Spleen (tissue), 11 donors: ENCODE measurements at regions not wholly inside any gene's neighbourhood (a gene's known extent, or its start where the extent isn't known, plus 50 kb on each side); places are given as distances from the start of the nearest gene placed in this dataset.

ENCODE experiments used
- DNase-seq: peaks from one replicate; pipeline ENCODE4 v3.0.0-alpha.2; 2020
- H3K27ac ChIP-seq, 8 donors: fragments of 200-600 bp; sonication (generic) in 7 of 8; 1 replicate in 4 of 8; 2 replicates in 4 of 8; pipeline versions ENCODE4 v1.5.0 to v1.8.0; 2016 to 2021; ENCODE audit warnings: inconsistent platforms in 4 of 8, mild to moderate bottlenecking in 4 of 8, moderate library complexity in 1 of 8
- H3K27me3 ChIP-seq, 7 donors: fragments of 200-600 bp; sonication (generic) in 6 of 7; replicated peaks in 1 of 7; 1 replicate in 4 of 7; 2 replicates in 3 of 7; pipeline versions ENCODE4 v1.5.0 to v1.8.0; 2016 to 2021; ENCODE audit warnings: inconsistent platforms in 3 of 7, mild to moderate bottlenecking in 1 of 7
- H3K36me3 ChIP-seq, 6 donors: fragments of 200-600 bp; sonication (generic) in 5 of 6; 1 replicate in 4 of 6; 2 replicates in 2 of 6; pipeline versions ENCODE4 v1.5.0 to v1.8.0; 2016 to 2021; ENCODE audit warnings: inconsistent platforms in 2 of 6
- H3K4me1 ChIP-seq, 6 donors: fragments of 200-600 bp; sonication (generic) in 5 of 6; 1 replicate in 3 of 6; 2 replicates in 3 of 6; pipeline versions ENCODE4 v1.5.0 to v1.8.0; 2016 to 2021; ENCODE audit warnings: inconsistent platforms in 3 of 6
- H3K4me3 ChIP-seq, 8 donors: fragments of 200-600 bp; sonication (generic) in 7 of 8; 1 replicate in 4 of 8; 2 replicates in 4 of 8; pipeline versions ENCODE4 v1.5.0 to v1.8.0; 2016 to 2021; ENCODE audit warnings: inconsistent platforms in 4 of 8, mild to moderate bottlenecking in 4 of 8, moderate library complexity in 2 of 8
- H3K9me3 ChIP-seq, 8 donors: fragments of 200-600 bp; sonication (generic) in 7 of 8; 1 replicate in 4 of 8; 2 replicates in 4 of 8; pipeline versions ENCODE4 v1.5.0 to v1.8.0; 2016 to 2021; ENCODE audit warnings: inconsistent platforms in 4 of 8
- POLR2A ChIP-seq, 3 donors: fragments of 450-650 bp; IDR thresholded peaks; one replicate each; pipeline ENCODE4 v1.5.1; 2017; ENCODE audit warnings: antibody characterized with exemption in 3 of 3, mild to moderate bottlenecking in 1 of 3
- POLR2AphosphoS5 ChIP-seq, 3 donors: sonication (generic); formaldehyde crosslinking; IDR thresholded peaks; one replicate each; pipeline ENCODE4 v1.5.1; 2017; ENCODE audit warnings: antibody characterized with exemption in 3 of 3
- WGBS, 5 donors: extraction: QIAGEN DNeasy Blood & Tissue Kit in 3 of 5; methylation state at CpG; one replicate each; pipeline versions ENCODE4 v1.1.5 to v1.1.7; 2013 to 2018; 5-methylcytosine and 5-hydroxymethylcytosine counted together
- intact Hi-C: fragments of 100-400 bp; cut with DNase I; formaldehyde crosslinking; loops from one replicate; pipeline ENCODE4 v1.15.0; 2023; ENCODE audit warnings: low total_unique reads
- TF ChIP-seq, protein P1 (sequence below), 11 experiments: fragments of 200-600 bp in 7 of 11; fragments of 450-650 bp in 4 of 11; sonication (generic) in 4 of 11; IDR thresholded peaks in 8 of 11; conservative IDR thresholded peaks in 3 of 11; 1 replicate in 7 of 11; 2 replicates in 4 of 11; pipeline versions ENCODE4 v1.4.0 to v1.8.0; 2016 to 2021; ENCODE audit warnings: antibody characterized with exemption in 11 of 11, inconsistent platforms in 4 of 11, mild to moderate bottlenecking in 1 of 11
- donor health status: healthy with polysubstance abuse.
- donor health status: DM: no; HTN: no; CAD: no; lungs with moderate emphysema.
- donor health status: DM: no; HTN: no; CAD: no.
- donor health status: Bipolar disorder and iron deficiency.
- donor health status: healthy.
- donor health status: DM: no; HTN: no; CAD: no.
- donor health status: DM: yes; HTN: yes; CAD: no.

DNA sequence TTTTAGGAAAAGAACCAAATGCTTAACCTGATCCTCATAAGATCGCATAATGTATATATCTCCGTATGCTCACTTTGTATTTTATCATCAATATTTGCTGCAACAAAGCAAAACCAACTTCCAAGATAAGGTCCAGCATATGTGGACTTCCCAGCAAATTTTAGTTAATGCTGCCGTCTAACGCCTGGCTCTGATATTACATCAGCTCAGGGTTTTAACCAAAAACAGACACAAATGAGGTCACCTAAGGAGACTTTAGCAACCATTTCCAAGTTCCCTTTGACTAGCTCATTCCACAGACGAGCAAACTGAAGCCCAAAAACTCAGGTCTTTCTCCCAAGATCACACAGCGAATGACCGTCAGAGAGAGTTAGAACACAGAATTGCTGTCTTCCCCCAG, 59.4 kb upstream of the UCN3 start:
- no peaks in the 10 kb centered on the region for H3K4me1 ChIP-seq
- H3K4me3 ChIP-seq, result no peak overlapping the region
- H3K27me3 ChIP-seq, result peaks cover 0 to 5% (median 0%) of the 10 kb centered on the region in 7 donors
- WGBS, 5 donors, result 82 to 92% (median 85%) methylated on average over 7 of the region's 7 CpGs
- no peak overlapping the region for H3K27ac ChIP-seq
- peaks cover 0 to 24% (median 11%) of the 10 kb centered on the region in 8 donors for H3K9me3 ChIP-seq
- intact Hi-C loops, result no loop called here
- no peak for DNase-seq
- H3K36me3 ChIP-seq, result no peaks in the 10 kb centered on the region
- TF ChIP-seq, protein P1, sequence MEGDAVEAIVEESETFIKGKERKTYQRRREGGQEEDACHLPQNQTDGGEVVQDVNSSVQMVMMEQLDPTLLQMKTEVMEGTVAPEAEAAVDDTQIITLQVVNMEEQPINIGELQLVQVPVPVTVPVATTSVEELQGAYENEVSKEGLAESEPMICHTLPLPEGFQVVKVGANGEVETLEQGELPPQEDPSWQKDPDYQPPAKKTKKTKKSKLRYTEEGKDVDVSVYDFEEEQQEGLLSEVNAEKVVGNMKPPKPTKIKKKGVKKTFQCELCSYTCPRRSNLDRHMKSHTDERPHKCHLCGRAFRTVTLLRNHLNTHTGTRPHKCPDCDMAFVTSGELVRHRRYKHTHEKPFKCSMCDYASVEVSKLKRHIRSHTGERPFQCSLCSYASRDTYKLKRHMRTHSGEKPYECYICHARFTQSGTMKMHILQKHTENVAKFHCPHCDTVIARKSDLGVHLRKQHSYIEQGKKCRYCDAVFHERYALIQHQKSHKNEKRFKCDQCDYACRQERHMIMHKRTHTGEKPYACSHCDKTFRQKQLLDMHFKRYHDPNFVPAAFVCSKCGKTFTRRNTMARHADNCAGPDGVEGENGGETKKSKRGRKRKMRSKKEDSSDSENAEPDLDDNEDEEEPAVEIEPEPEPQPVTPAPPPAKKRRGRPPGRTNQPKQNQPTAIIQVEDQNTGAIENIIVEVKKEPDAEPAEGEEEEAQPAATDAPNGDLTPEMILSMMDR (IDR thresholded peaks at IDR 0.05 in 8 of 11, conservative IDR thresholded peaks at IDR 0.05 in 3 of 11), result no peak
- TF ChIP-seq POLR2AphosphoS5 (IDR thresholded peaks at IDR 0.05) (no peak), POLR2A (IDR thresholded peaks at IDR 0.05) (no peak)

DNA sequence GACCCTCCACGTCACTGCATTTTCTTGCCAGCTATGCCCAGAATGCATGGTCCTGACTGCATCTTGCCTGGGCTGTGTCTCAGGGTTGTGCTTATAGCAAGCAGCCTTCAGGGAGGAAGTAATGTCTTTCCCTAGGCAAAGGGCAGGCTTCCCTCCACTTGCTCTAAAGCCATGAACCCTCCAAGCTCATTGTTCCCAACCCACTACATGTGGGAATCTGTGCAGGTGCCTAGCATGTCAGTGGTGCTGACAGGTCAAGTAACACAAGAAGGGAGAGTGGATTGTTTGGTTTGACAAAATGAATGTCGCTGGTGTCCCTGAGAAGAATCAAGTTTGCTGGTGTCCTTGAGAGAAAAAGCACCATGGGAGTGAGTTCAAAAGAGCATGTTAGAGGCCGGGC, 53.9 kb upstream of the UCN3 start:
- intact Hi-C loops, result no loop called here
- 64 to 95% (median 90%) methylated on average over 3 of the region's 3 CpGs for WGBS, 5 donors
- H3K4me3 ChIP-seq, result no peak overlapping the region
- DNase-seq, result no peak
- H3K4me1 ChIP-seq, result no peaks in the 10 kb centered on the region
- no peaks in the 10 kb centered on the region for H3K36me3 ChIP-seq
- TF ChIP-seq, protein P1 (IDR thresholded peaks at IDR 0.05 in 8 of 11, conservative IDR thresholded peaks at IDR 0.05 in 3 of 11), result no peak
- TF ChIP-seq POLR2AphosphoS5 (IDR thresholded peaks at IDR 0.05) (no peak), POLR2A (IDR thresholded peaks at IDR 0.05) (no peak)
- H3K27ac ChIP-seq, result no peak overlapping the region
- peaks cover 0 to 5% (median 0%) of the 10 kb centered on the region in 7 donors for H3K27me3 ChIP-seq
- peaks cover 0 to 11% (median 0%) of the 10 kb centered on the region in 8 donors for H3K9me3 ChIP-seq

DNA sequence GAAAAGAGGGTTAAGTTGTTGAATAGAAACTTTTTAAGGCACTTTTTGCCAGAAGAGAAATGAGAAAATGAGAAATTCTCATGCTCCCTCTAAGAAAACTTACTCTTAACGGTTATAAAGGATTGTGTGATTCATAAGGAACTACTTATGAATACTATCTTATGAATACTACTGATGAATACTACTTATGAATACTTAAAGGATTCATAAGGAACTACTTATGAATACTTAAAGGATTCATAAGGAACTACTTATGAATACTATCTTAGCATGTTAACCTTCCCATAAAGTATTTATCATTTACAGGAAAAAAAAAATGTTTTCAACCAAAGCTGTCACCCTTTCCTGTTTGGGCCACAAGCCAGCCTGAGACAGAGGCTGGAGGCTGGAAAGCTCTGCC, 53.1 kb upstream of the UCN3 start:
- Histone ChIP-seq H3K27ac (no peak overlapping the region), H3K27me3 (peaks cover 0 to 5% (median 0%) of the 10 kb centered on the region in 7 donors), H3K36me3 (no peaks in the 10 kb centered on the region), H3K9me3 (peaks cover 0 to 11% (median 0%) of the 10 kb centered on the region in 8 donors), H3K4me3 (no peak overlapping the region), H3K4me1 (no peaks in the 10 kb centered on the region)
- WGBS, 5 donors, result 38 to 95% (median 84%) methylated on average over 1 of the region's 1 CpG
- intact Hi-C loops, result no loop called here
- DNase-seq, result no peak
- TF ChIP-seq POLR2A (IDR thresholded peaks at IDR 0.05) (no peak), POLR2AphosphoS5 (IDR thresholded peaks at IDR 0.05) (no peak)
- TF ChIP-seq, protein P1 (IDR thresholded peaks at IDR 0.05 in 8 of 11, conservative IDR thresholded peaks at IDR 0.05 in 3 of 11), result no peak

DNA sequence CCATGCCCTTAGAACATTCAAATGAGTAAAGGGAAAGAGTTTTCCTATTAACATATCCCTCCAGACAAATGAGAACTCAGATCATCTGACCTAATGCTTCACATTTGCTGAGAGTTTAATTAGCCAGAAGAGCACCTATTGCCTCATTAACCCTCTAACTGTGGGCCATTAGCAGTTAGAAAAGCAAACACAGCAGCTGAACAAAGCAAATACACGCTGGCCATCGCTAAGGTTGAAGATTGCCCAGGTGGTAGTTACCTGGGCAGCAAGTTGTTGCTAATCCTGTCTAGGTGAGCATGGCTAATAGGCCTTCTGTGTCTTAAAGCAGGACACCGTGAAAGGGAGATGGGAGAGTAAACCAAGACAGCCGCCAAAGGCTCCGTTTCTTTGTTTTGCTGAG, 49.9 kb upstream of the UCN3 start:
- H3K4me3 ChIP-seq, result no peak overlapping the region
- H3K36me3 ChIP-seq, result no peaks in the 10 kb centered on the region
- TF ChIP-seq, protein P1 (IDR thresholded peaks at IDR 0.05 in 8 of 11, conservative IDR thresholded peaks at IDR 0.05 in 3 of 11), result no peak
- TF ChIP-seq POLR2AphosphoS5 (IDR thresholded peaks at IDR 0.05), result no peak
- TF ChIP-seq POLR2A (IDR thresholded peaks at IDR 0.05), result no peak
- peaks cover 0 to 1% (median 0%) of the 10 kb centered on the region in 7 donors for H3K27me3 ChIP-seq
- WGBS, 5 donors, result 87 to 97% (median 95%) methylated on average over 5 of the region's 5 CpGs
- intact Hi-C loops, result no loop called here
- H3K9me3 ChIP-seq, result peaks cover 0 to 6% (median 0%) of the 10 kb centered on the region in 8 donors
- no peak overlapping the region for H3K27ac ChIP-seq
- peaks cover 0 to 13% (median 0%) of the 10 kb centered on the region in 6 donors for H3K4me1 ChIP-seq
- DNase-seq, result no peak
